Activated T-helper 17 cell treated with anti-CD3 and anti-CD28 coated beads, Interleukin-2, amount 50 U/mL, for 72 hours (primary cell): ENCODE measurements at regions not wholly inside any gene's neighbourhood (a gene's known extent, or its start where the extent isn't known, plus 50 kb on each side); places are given as distances from the start of the nearest gene placed in this dataset.

Source experiments
- ATAC-seq: fragments of 150-1000 bp; cut with Tn5 transposase; replicated peaks from 2 replicates; pipeline ENCODE4 v1.10.0; 2021; ENCODE audit warnings: mild to moderate bottlenecking, moderate library complexity
- H3K27ac Mint-ChIP-seq: one replicate; pipeline ENCODE4 v1.8.0; 2022; ENCODE audit warnings: mixed read lengths
- H3K27me3 Mint-ChIP-seq: one replicate; pipeline ENCODE4 v1.8.0; 2022; ENCODE audit warnings: mixed read lengths
- H3K36me3 Mint-ChIP-seq: one replicate; pipeline ENCODE4 v1.8.0; 2022; ENCODE audit warnings: low read depth, mild to moderate bottlenecking, mixed read lengths
- H3K4me1 Mint-ChIP-seq: one replicate; pipeline ENCODE4 v1.8.0; 2022; ENCODE audit warnings: mixed read lengths
- H3K4me3 Mint-ChIP-seq: one replicate; pipeline ENCODE4 v1.8.0; 2022; ENCODE audit warnings: mild to moderate bottlenecking, mixed read lengths
- H3K9me3 Mint-ChIP-seq: one replicate; pipeline ENCODE4 v1.8.0; 2022; ENCODE audit warnings: mixed read lengths

- no peak for ATAC-seq
- H3K36me3 Mint-ChIP-seq = no peaks in the 10 kb centered on the region
- no peaks in the 10 kb centered on the region for H3K4me1 Mint-ChIP-seq
- H3K27ac Mint-ChIP-seq = no peak overlapping the region
- no peak overlapping the region for H3K4me3 Mint-ChIP-seq
- H3K27me3 Mint-ChIP-seq = no peaks in the 10 kb centered on the region
- peaks cover 20% of the 10 kb centered on the region for H3K9me3 Mint-ChIP-seq
Observed at GRCh38 chr5:15203376-15203775, 296.6 kb upstream of the FBXL7 start.

- no peak overlapping the region for H3K4me3 Mint-ChIP-seq
- H3K4me1 Mint-ChIP-seq = no peaks in the 10 kb centered on the region
- no peak overlapping the region for H3K27ac Mint-ChIP-seq
- peaks cover 21% of the 10 kb centered on the region for H3K9me3 Mint-ChIP-seq
- no peaks in the 10 kb centered on the region for H3K27me3 Mint-ChIP-seq
- no peaks in the 10 kb centered on the region for H3K36me3 Mint-ChIP-seq
- ATAC-seq = no peak
Observed at GRCh38 chr5:15191012-15191411, 309.0 kb upstream of the FBXL7 start.

- H3K27ac Mint-ChIP-seq = no peak overlapping the region
- no peaks in the 10 kb centered on the region for H3K27me3 Mint-ChIP-seq
- no peak for ATAC-seq
- H3K36me3 Mint-ChIP-seq = no peaks in the 10 kb centered on the region
- H3K9me3 Mint-ChIP-seq = peaks cover 14% of the 10 kb centered on the region
- no peaks in the 10 kb centered on the region for H3K4me1 Mint-ChIP-seq
- no peak overlapping the region for H3K4me3 Mint-ChIP-seq
Observed at GRCh38 chr5:15183520-15183919, 311.9 kb upstream of the ANKH start.

GRCh38 chr5:15170173-15170572 is 298.6 kb upstream of the ANKH start:
- ATAC-seq = no peak
- Mint-ChIP-seq H3K27me3 (no peaks in the 10 kb centered on the region), H3K27ac (no peak overlapping the region), H3K4me1 (no peaks in the 10 kb centered on the region), H3K4me3 (no peak overlapping the region), H3K9me3 (peaks cover 32% of the 10 kb centered on the region), H3K36me3 (no peaks in the 10 kb centered on the region)

GRCh38 chr5:15168358-15168757 is 296.8 kb upstream of the ANKH start:
- Mint-ChIP-seq H3K9me3 (peaks cover 36% of the 10 kb centered on the region), H3K36me3 (no peaks in the 10 kb centered on the region), H3K4me3 (no peak overlapping the region), H3K27me3 (no peaks in the 10 kb centered on the region), H3K4me1 (no peaks in the 10 kb centered on the region), H3K27ac (no peak overlapping the region)
- no peak for ATAC-seq

- H3K36me3 Mint-ChIP-seq = no peaks in the 10 kb centered on the region
- H3K4me1 Mint-ChIP-seq = peaks cover 5% of the 10 kb centered on the region
- peaks cover 5% of the 10 kb centered on the region for H3K27me3 Mint-ChIP-seq
- H3K9me3 Mint-ChIP-seq = peaks cover 23% of the 10 kb centered on the region
- H3K27ac Mint-ChIP-seq = no peak overlapping the region
- no peak overlapping the region for H3K4me3 Mint-ChIP-seq
- ATAC-seq = no peak
Observed at GRCh38 chr5:15160091-15160490, 288.5 kb upstream of the ANKH start.

GRCh38 chr5:15159606-15160005 is 288.0 kb upstream of the ANKH start:
- Mint-ChIP-seq H3K9me3 (peaks cover 21% of the 10 kb centered on the region), H3K4me3 (no peak overlapping the region), H3K27me3 (peaks cover 5% of the 10 kb centered on the region), H3K27ac (no peak overlapping the region), H3K36me3 (no peaks in the 10 kb centered on the region), H3K4me1 (peaks cover 5% of the 10 kb centered on the region)
- ATAC-seq = no peak

GRCh38 chr5:15142458-15142857 is 270.9 kb upstream of the ANKH start:
- no peak for ATAC-seq
- H3K4me3 Mint-ChIP-seq = no peak overlapping the region
- peaks cover 4% of the 10 kb centered on the region for H3K9me3 Mint-ChIP-seq
- no peaks in the 10 kb centered on the region for H3K27me3 Mint-ChIP-seq
- H3K4me1 Mint-ChIP-seq = no peaks in the 10 kb centered on the region
- H3K27ac Mint-ChIP-seq = no peak overlapping the region
- no peaks in the 10 kb centered on the region for H3K36me3 Mint-ChIP-seq

- ATAC-seq = no peak
- H3K27me3 Mint-ChIP-seq = no peaks in the 10 kb centered on the region
- no peak overlapping the region for H3K27ac Mint-ChIP-seq
- peaks cover 4% of the 10 kb centered on the region for H3K9me3 Mint-ChIP-seq
- H3K4me1 Mint-ChIP-seq = no peaks in the 10 kb centered on the region
- H3K4me3 Mint-ChIP-seq = no peak overlapping the region
- no peaks in the 10 kb centered on the region for H3K36me3 Mint-ChIP-seq
Observed at GRCh38 chr5:15137414-15137813, 265.8 kb upstream of the ANKH start.

- Mint-ChIP-seq H3K4me1 (no peaks in the 10 kb centered on the region), H3K4me3 (no peak overlapping the region), H3K36me3 (no peaks in the 10 kb centered on the region), H3K27me3 (no peaks in the 10 kb centered on the region), H3K9me3 (peaks cover 9% of the 10 kb centered on the region), H3K27ac (no peak overlapping the region)
- ATAC-seq = no peak
Observed at GRCh38 chr5:15135661-15136060, 264.1 kb upstream of the ANKH start.

- H3K27me3 Mint-ChIP-seq = no peaks in the 10 kb centered on the region
- no peaks in the 10 kb centered on the region for H3K36me3 Mint-ChIP-seq
- H3K9me3 Mint-ChIP-seq = peaks cover 13% of the 10 kb centered on the region
- no peaks in the 10 kb centered on the region for H3K4me1 Mint-ChIP-seq
- no peak overlapping the region for H3K4me3 Mint-ChIP-seq
- no peak overlapping the region for H3K27ac Mint-ChIP-seq
- no peak for ATAC-seq
Observed at GRCh38 chr5:15133456-15133965, 261.9 kb upstream of the ANKH start.

- ATAC-seq = no peak
- H3K36me3 Mint-ChIP-seq = no peaks in the 10 kb centered on the region
- no peak overlapping the region for H3K27ac Mint-ChIP-seq
Observed at GRCh38 chr5:15132816-15133405, 261.3 kb upstream of the ANKH start.

GRCh38 chr5:15131909-15132308 is 260.3 kb upstream of the ANKH start:
- Mint-ChIP-seq H3K27me3 (no peaks in the 10 kb centered on the region), H3K36me3 (no peaks in the 10 kb centered on the region), H3K4me1 (no peaks in the 10 kb centered on the region), H3K9me3 (peaks cover 11% of the 10 kb centered on the region), H3K4me3 (no peak overlapping the region), H3K27ac (no peak overlapping the region)
- no peak for ATAC-seq

More at GRCh38 chr5:15132816-15133405, 261.3 kb upstream of the ANKH start:
- H3K4me1 Mint-ChIP-seq = no peaks in the 10 kb centered on the region
- H3K9me3 Mint-ChIP-seq = peaks cover 13% of the 10 kb centered on the region
- no peaks in the 10 kb centered on the region for H3K27me3 Mint-ChIP-seq
- H3K4me3 Mint-ChIP-seq = no peak overlapping the region

GRCh38 chr5:15124871-15125568 is 253.4 kb upstream of the ANKH start:
- Mint-ChIP-seq H3K27ac (no peak overlapping the region), H3K4me1 (no peaks in the 10 kb centered on the region), H3K4me3 (no peak overlapping the region), H3K9me3 (peaks cover 9% of the 10 kb centered on the region), H3K36me3 (no peaks in the 10 kb centered on the region), H3K27me3 (no peaks in the 10 kb centered on the region)
- ATAC-seq = no peak

GRCh38 chr5:15124461-15124860 is 252.9 kb upstream of the ANKH start:
- Mint-ChIP-seq H3K9me3 (peaks cover 9% of the 10 kb centered on the region), H3K4me3 (no peak overlapping the region), H3K4me1 (no peaks in the 10 kb centered on the region), H3K27ac (no peak overlapping the region), H3K27me3 (no peaks in the 10 kb centered on the region), H3K36me3 (no peaks in the 10 kb centered on the region)
- ATAC-seq = no peak
